ENCODE measurements at regions not wholly inside any gene's neighbourhood (a gene's known extent, or its start where the extent isn't known, plus 50 kb on each side); places are given as distances from the start of the nearest gene placed in this dataset.
A peak's percentile ranks its signal among the peaks of the same experiment; 100 is the strongest.

GRCh38 chr19:28898249-28898648 is 314.7 kb downstream of the UQCRFS1 start:
- H3K4me3 ChIP-seq, result no peak overlapping the region
- TF ChIP-seq CTCF (conservative IDR thresholded peaks at IDR 0.05) (no peak), EZH2 (IDR thresholded peaks at IDR 0.05; ENCODE audit: low read depth) (no peak)
- H3K4me1 ChIP-seq (replicated peaks; ENCODE audit: insufficient read depth), result no peaks in the 10 kb centered on the region
- no peak for DNase-seq
- no peaks in the 10 kb centered on the region for H3K9me3 ChIP-seq (ENCODE audit: insufficient read depth, low read depth)
- intact Hi-C loops (cut with micrococcal nuclease; ENCODE audit: unreplicated experiment), result no loop called here
- H3K4me2 ChIP-seq, result no peak overlapping the region
- CTCF ChIA-PET, result no interaction called here
- H2AFZ ChIP-seq, result no peak overlapping the region
- BruUV-seq (replicated peaks), result no TSS peak
- no peaks in the 10 kb centered on the region for H3F3A ChIP-seq (ENCODE audit: insufficient read depth, low read depth)
- H3K9me2 ChIP-seq (ENCODE audit: insufficient read depth), result no peaks in the 10 kb centered on the region
- H3K36me3 ChIP-seq (ENCODE audit: low read depth), result no peaks in the 10 kb centered on the region
- POLR2A ChIA-PET (ENCODE audit: unreplicated experiment), result no interaction called here
- H3K27ac ChIP-seq, result no peak overlapping the region
- H4K20me1 ChIP-seq (ENCODE audit: insufficient read depth), result no peaks in the 10 kb centered on the region
- H3K79me2 ChIP-seq (ENCODE audit: low read depth), result no peaks in the 10 kb centered on the region
- peaks cover 40% of the 10 kb centered on the region for H3K27me3 ChIP-seq (ENCODE audit: insufficient read depth, low read depth)

GRCh38 chr19:28889941-28890670 is 322.8 kb downstream of the UQCRFS1 start:
- intact Hi-C loops (cut with micrococcal nuclease; ENCODE audit: unreplicated experiment), result no loop called here
- no peaks in the 10 kb centered on the region for H3K9me2 ChIP-seq (ENCODE audit: insufficient read depth)
- no peak overlapping the region for H3K4me3 ChIP-seq
- H2AFZ ChIP-seq, result no peak overlapping the region
- H3K79me2 ChIP-seq (ENCODE audit: low read depth), result no peaks in the 10 kb centered on the region
- no peak overlapping the region for H3K4me2 ChIP-seq
- no peaks in the 10 kb centered on the region for H4K20me1 ChIP-seq (ENCODE audit: insufficient read depth)
- no peak for TF ChIP-seq EZH2 (IDR thresholded peaks at IDR 0.05; ENCODE audit: low read depth)
- no peak for TF ChIP-seq CTCF (conservative IDR thresholded peaks at IDR 0.05)
- H3K36me3 ChIP-seq (ENCODE audit: low read depth), result no peaks in the 10 kb centered on the region
- DNase-seq, result no peak
- H3K4me1 ChIP-seq (replicated peaks; ENCODE audit: insufficient read depth), result no peaks in the 10 kb centered on the region
- no peak overlapping the region for H3K27ac ChIP-seq
- ChIA-PET CTCF (no interaction called here), POLR2A (ENCODE audit: unreplicated experiment) (no interaction called here)
- no peaks in the 10 kb centered on the region for H3K9me3 ChIP-seq (ENCODE audit: insufficient read depth, low read depth)
- H3F3A ChIP-seq (ENCODE audit: insufficient read depth, low read depth), result no peaks in the 10 kb centered on the region
- peaks cover 74% of the 10 kb centered on the region for H3K27me3 ChIP-seq (ENCODE audit: insufficient read depth, low read depth)
- BruUV-seq (replicated peaks), result no TSS peak

GRCh38 chr19:28887920-28888618 is 324.9 kb downstream of the UQCRFS1 start:
- Histone ChIP-seq H2AFZ (no peak overlapping the region), H3K27ac (no peak overlapping the region), H3K9me3 (ENCODE audit: insufficient read depth, low read depth) (no peaks in the 10 kb centered on the region), H3K36me3 (ENCODE audit: low read depth) (no peaks in the 10 kb centered on the region), H3K4me3 (no peak overlapping the region), H3F3A (ENCODE audit: insufficient read depth, low read depth) (no peaks in the 10 kb centered on the region), H3K9me2 (ENCODE audit: insufficient read depth) (no peaks in the 10 kb centered on the region), H3K4me1 (replicated peaks; ENCODE audit: insufficient read depth) (no peaks in the 10 kb centered on the region), H4K20me1 (ENCODE audit: insufficient read depth) (no peaks in the 10 kb centered on the region), H3K27me3 (ENCODE audit: insufficient read depth, low read depth) (peaks cover 81% of the 10 kb centered on the region), H3K79me2 (ENCODE audit: low read depth) (no peaks in the 10 kb centered on the region), H3K4me2 (no peak overlapping the region)
- DNase-seq, result no peak
- CTCF ChIA-PET, result no interaction called here
- intact Hi-C loops (cut with micrococcal nuclease; ENCODE audit: unreplicated experiment), result no loop called here
- TF ChIP-seq CTCF (conservative IDR thresholded peaks at IDR 0.05), result no peak
- TF ChIP-seq EZH2 (IDR thresholded peaks at IDR 0.05; ENCODE audit: low read depth), result 0 out of 2 replicates have a peak, but pooled peaks have one; percentile 44
- BruUV-seq (replicated peaks), result no TSS peak
- POLR2A ChIA-PET (ENCODE audit: unreplicated experiment), result no interaction called here

Data from PC-9 (cell line).